ENCODE measurements at regions not wholly inside any gene's neighbourhood (a gene's known extent, or its start where the extent isn't known, plus 50 kb on each side); places are given as distances from the start of the nearest gene placed in this dataset.

GRCh38 chrX:9368262-9368661 lies 96.6 kb upstream of the TBL1X start:
- TF ChIP-seq MXI1 (conservative IDR thresholded peaks at IDR 0.05; ENCODE audit: poor library complexity, severe bottlenecking) = no peak
- no peak for TF ChIP-seq CTCF (IDR thresholded peaks at IDR 0.05; ENCODE audit: poor library complexity, severe bottlenecking)
- TF ChIP-seq EP300 (conservative IDR thresholded peaks at IDR 0.05; ENCODE audit: poor library complexity, severe bottlenecking) = no peak
- TF ChIP-seq EZH2 (IDR thresholded peaks at IDR 0.05; ENCODE audit: borderline replicate concordance, insufficient read depth, low read length, poor library complexity, severe bottlenecking) = no peak
- no peak for TF ChIP-seq REST (IDR thresholded peaks at IDR 0.05; ENCODE audit: borderline replicate concordance)
- no peak for TF ChIP-seq RAD21 (conservative IDR thresholded peaks at IDR 0.05)
- TF ChIP-seq SMC3 (conservative IDR thresholded peaks at IDR 0.05; ENCODE audit: poor library complexity) = no peak
- no peak for TF ChIP-seq POLR2AphosphoS5 (IDR thresholded peaks at IDR 0.05)
